HG02678 (cell line): ENCODE measurements at regions not wholly inside any gene's neighbourhood (a gene's known extent, or its start where the extent isn't known, plus 50 kb on each side); places are given as distances from the start of the nearest gene placed in this dataset.
"Not testable (repeated sequence)": the region's sequence is repeated elsewhere in the genome, so short reads cannot be mapped to it uniquely, and the experiment has no call there.

ENCODE experiments used
- ATAC-seq: cut with Tn5 transposase; IDR thresholded peaks from one replicate; pipeline ENCODE4 v1.9.1; 2021; ENCODE audit warnings: mild to moderate bottlenecking, moderate library complexity; ENCODE audit not compliant: unreplicated experiment

GRCh38 chr6:145546265-145546664 lies 189.1 kb downstream of the EPM2A start:
- ATAC-seq, result no peak

GRCh38 chr6:145547594-145548335 lies 187.6 kb downstream of the EPM2A start:
- no peak for ATAC-seq

- ATAC-seq, result no peak
Measured at GRCh38 chr6:145548933-145549648, 186.2 kb downstream of the EPM2A start.

- no peak for ATAC-seq
Measured at GRCh38 chr6:145551164-145551563, 184.2 kb downstream of the EPM2A start.

- ATAC-seq, result no peak
Measured at GRCh38 chr6:145555084-145555483, 180.2 kb downstream of the EPM2A start.

GRCh38 chr6:145557474-145557873 lies 177.8 kb downstream of the EPM2A start:
- ATAC-seq, result no peak

GRCh38 chr6:145559836-145560235 lies 175.5 kb downstream of the EPM2A start:
- ATAC-seq, result no peak

GRCh38 chr6:145561095-145562072 lies 173.9 kb downstream of the EPM2A start:
- no peak for ATAC-seq

- no peak for ATAC-seq
Measured at GRCh38 chr6:145562771-145563615, 172.3 kb downstream of the EPM2A start.

GRCh38 chr6:145564553-145564952 lies 170.8 kb downstream of the EPM2A start:
- no peak for ATAC-seq

- ATAC-seq, result no peak
Measured at GRCh38 chr6:145567684-145568252, 167.6 kb downstream of the EPM2A start.

GRCh38 chr6:145569140-145569539 lies 166.2 kb downstream of the EPM2A start:
- no peak for ATAC-seq

- ATAC-seq, result not testable (repeated sequence)
Measured at GRCh38 chr6:145570336-145570735, 165.0 kb downstream of the EPM2A start.

GRCh38 chr6:145574269-145574668 lies 161.1 kb downstream of the EPM2A start:
- ATAC-seq, result not testable (repeated sequence)
